A673 (cell line): ENCODE measurements at regions not wholly inside any gene's neighbourhood (a gene's known extent, or its start where the extent isn't known, plus 50 kb on each side); places are given as distances from the start of the nearest gene placed in this dataset.

ENCODE experiments used
- BruUV-seq: library from RNA; stranded (reverse); fragments of 400-500 nt; replicated peaks from 2 replicates; lab custom pipeline; 2021; lab: Mats Ljungman, UMichigan
- CTCF ChIA-PET: fragments of 300-600 bp; sonication (Branson Sonifier 250); formaldehyde crosslinking; loops from one replicate; lab custom pipeline; 2022; ENCODE audit warnings: antibody characterized with exemption; lab: Charles Lee
- POLR2A ChIA-PET: fragments of 300-600 bp; sonication (Branson Sonifier 250); formaldehyde crosslinking; loops from one replicate; lab custom pipeline; 2022; ENCODE audit warnings: antibody characterized with exemption; ENCODE audit not compliant: low non-redundant PET; lab: Charles Lee
- DNase-seq: peaks from one replicate; pipeline ENCODE4 v3.0.0-alpha.2; 2015; ENCODE audit warnings: low spot score
- H3K27ac ChIP-seq: fragments of 200-600 bp; sonication (generic); 2 replicates; pipeline ENCODE4 v1.5.1; 2016; ENCODE audit warnings: mixed run types, low read depth, mild to moderate bottlenecking, mixed read lengths, antibody characterized with exemption, low read length; ENCODE audit not compliant: poor library complexity, severe bottlenecking
- H3K27me3 ChIP-seq: fragments of 200-600 bp; sonication (generic); replicated peaks from 2 replicates; pipeline ENCODE4 v1.6.1; 2017; ENCODE audit warnings: mixed run types, low read depth, mild to moderate bottlenecking, mixed read lengths, antibody characterized with exemption, low read length; ENCODE audit not compliant: insufficient read depth, poor library complexity
- H3K36me3 ChIP-seq: fragments of 200-600 bp; sonication (generic); 2 replicates; pipeline ENCODE4 v1.6.1; 2016; ENCODE audit warnings: mixed run types, mild to moderate bottlenecking, mixed read lengths, antibody characterized with exemption, low read length; ENCODE audit not compliant: insufficient read depth, poor library complexity, severe bottlenecking
- H3K4me1 ChIP-seq: fragments of 200-600 bp; sonication (generic); 2 replicates; pipeline ENCODE4 v1.6.1; 2017; ENCODE audit warnings: mixed run types, mild to moderate bottlenecking, mixed read lengths, antibody characterized with exemption, low read length; ENCODE audit not compliant: insufficient read depth, poor library complexity, severe bottlenecking
- H3K4me3 ChIP-seq: fragments of 200-600 bp; sonication (generic); 2 replicates; pipeline ENCODE4 v1.5.1; 2016; ENCODE audit warnings: low read depth, mixed run types, mild to moderate bottlenecking, mixed read lengths, low read length; ENCODE audit not compliant: poor library complexity, severe bottlenecking
- H3K9me3 ChIP-seq: fragments of 200-600 bp; sonication (generic); 2 replicates; pipeline ENCODE4 v1.6.1; 2016; ENCODE audit warnings: mixed run types, low read depth, mild to moderate bottlenecking, mixed read lengths, antibody characterized with exemption, low read length; ENCODE audit not compliant: poor library complexity, severe bottlenecking
- CTCF ChIP-seq: fragments of 300-800, 200-600 bp; sonication (generic); conservative IDR thresholded peaks from 2 replicates; pipeline ENCODE4 v1.5.1; 2017; ENCODE audit warnings: low read depth, mild to moderate bottlenecking, antibody characterized with exemption, low read length, moderate library complexity, mixed read lengths
- EZH2 ChIP-seq: fragments of 200-600 bp; sonication (generic); IDR thresholded peaks from 2 replicates; pipeline ENCODE4 v1.6.1; 2017; ENCODE audit warnings: borderline replicate concordance, low read depth, mild to moderate bottlenecking, mixed read lengths, antibody characterized with exemption, low read length; ENCODE audit not compliant: poor library complexity, severe bottlenecking
- intact Hi-C: fragments of 100-400 bp; cut with micrococcal nuclease; formaldehyde crosslinking; loops from one replicate; pipeline ENCODE4 v1.10.0; 2022; ENCODE audit not compliant: unreplicated experiment

- POLR2A ChIA-PET = no interaction called here
- Histone ChIP-seq H3K4me3 (no peak overlapping the region), H3K27me3 (no peaks in the 10 kb centered on the region), H3K9me3 (no peaks in the 10 kb centered on the region), H3K36me3 (no peaks in the 10 kb centered on the region), H3K4me1 (peaks cover 4% of the 10 kb centered on the region), H3K27ac (no peak overlapping the region)
- no peak for TF ChIP-seq EZH2
- no peak for TF ChIP-seq CTCF
- no peak for DNase-seq
- BruUV-seq = no TSS peak
- CTCF ChIA-PET = no interaction called here
- intact Hi-C loops = no loop called here
Measured at GRCh38 chr6:104537872-104538271, 321.8 kb downstream of the HACE1 start.

- intact Hi-C loops = no loop called here
- TF ChIP-seq EZH2 = no peak
- no peak for TF ChIP-seq CTCF
- BruUV-seq = no TSS peak
- ChIA-PET POLR2A (no interaction called here), CTCF (no interaction called here)
- Histone ChIP-seq H3K27me3 (no peaks in the 10 kb centered on the region), H3K36me3 (no peaks in the 10 kb centered on the region), H3K4me3 (no peak overlapping the region), H3K27ac (no peak overlapping the region), H3K9me3 (no peaks in the 10 kb centered on the region), H3K4me1 (no peaks in the 10 kb centered on the region)
- no peak for DNase-seq
Measured at GRCh38 chr6:104537180-104537579, 322.5 kb downstream of the HACE1 start.

GRCh38 chr6:104532462-104532861 is 327.3 kb downstream of the HACE1 start:
- intact Hi-C loops = no loop called here
- TF ChIP-seq CTCF (no peak), EZH2 (no peak)
- BruUV-seq = no TSS peak

More at GRCh38 chr6:104532462-104532861, 327.3 kb downstream of the HACE1 start:
- POLR2A ChIA-PET = no interaction called here
- H3K36me3 ChIP-seq = no peaks in the 10 kb centered on the region
- CTCF ChIA-PET = no interaction called here
- no peak overlapping the region for H3K27ac ChIP-seq
- no peak for DNase-seq
- H3K9me3 ChIP-seq = no peaks in the 10 kb centered on the region
- H3K4me1 ChIP-seq = no peaks in the 10 kb centered on the region
- H3K27me3 ChIP-seq = no peaks in the 10 kb centered on the region
- no peak overlapping the region for H3K4me3 ChIP-seq
